GM18508 (cell line): ENCODE measurements at regions not wholly inside any gene's neighbourhood (a gene's known extent, or its start where the extent isn't known, plus 50 kb on each side); places are given as distances from the start of the nearest gene placed in this dataset.

Experiments
- ATAC-seq: cut with Tn5 transposase; IDR thresholded peaks from one replicate; pipeline ENCODE4 v1.9.1; 2021; ENCODE audit warnings: moderate number of reproducible peaks; ENCODE audit not compliant: insufficient read depth, unreplicated experiment

GRCh38 chr14:51307551-51307950, 67.5 kb downstream of the TMX1 start:
- no peak for ATAC-seq

GRCh38 chr14:51308866-51309265, 68.8 kb downstream of the TMX1 start:
- ATAC-seq, result no peak

DNA sequence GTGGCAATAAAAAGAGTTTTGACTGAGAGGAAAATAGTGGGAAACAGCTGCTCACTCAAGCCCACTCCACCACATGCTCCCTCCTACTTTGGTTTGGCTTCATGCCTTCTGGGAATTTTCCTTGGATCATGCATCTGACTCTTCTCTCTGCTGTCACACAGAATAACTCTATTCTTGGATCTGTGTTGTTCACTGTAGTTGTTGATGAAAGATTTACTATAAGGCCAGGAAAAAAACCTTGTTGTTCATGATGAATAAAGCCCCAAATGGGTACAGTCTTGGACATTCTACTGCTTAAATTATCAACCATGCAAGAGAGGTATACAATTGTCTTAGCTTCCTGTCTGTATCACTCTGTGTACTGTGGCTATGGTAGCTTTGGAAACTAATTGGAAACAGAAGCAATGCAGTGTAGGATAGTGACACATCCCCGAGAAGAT, 70.5 kb downstream of the TMX1 start:
- ATAC-seq, result no peak

- ATAC-seq, result no peak
Observed at GRCh38 chr14:51314321-51315015, 74.4 kb downstream of the TMX1 start.

DNA sequence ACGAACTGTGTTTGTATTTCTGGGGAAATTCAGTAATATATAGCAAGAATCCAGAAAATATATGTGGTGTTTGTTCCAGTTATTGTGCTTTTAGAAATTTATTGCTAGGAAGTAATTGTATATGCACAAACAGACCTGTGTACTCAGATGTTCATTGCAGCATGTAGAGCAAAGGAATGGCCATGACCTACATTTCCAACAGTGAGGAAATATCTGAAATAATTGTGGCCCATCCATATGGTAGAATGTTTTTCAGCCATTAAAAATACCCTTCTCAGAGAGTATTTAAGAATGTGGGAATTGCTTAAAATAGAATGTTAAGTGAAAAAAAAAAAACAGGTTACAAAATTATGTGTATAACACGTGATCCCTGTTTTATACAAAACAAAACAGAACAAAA, 77.3 kb downstream of the TMX1 start:
- ATAC-seq, result no peak

DNA sequence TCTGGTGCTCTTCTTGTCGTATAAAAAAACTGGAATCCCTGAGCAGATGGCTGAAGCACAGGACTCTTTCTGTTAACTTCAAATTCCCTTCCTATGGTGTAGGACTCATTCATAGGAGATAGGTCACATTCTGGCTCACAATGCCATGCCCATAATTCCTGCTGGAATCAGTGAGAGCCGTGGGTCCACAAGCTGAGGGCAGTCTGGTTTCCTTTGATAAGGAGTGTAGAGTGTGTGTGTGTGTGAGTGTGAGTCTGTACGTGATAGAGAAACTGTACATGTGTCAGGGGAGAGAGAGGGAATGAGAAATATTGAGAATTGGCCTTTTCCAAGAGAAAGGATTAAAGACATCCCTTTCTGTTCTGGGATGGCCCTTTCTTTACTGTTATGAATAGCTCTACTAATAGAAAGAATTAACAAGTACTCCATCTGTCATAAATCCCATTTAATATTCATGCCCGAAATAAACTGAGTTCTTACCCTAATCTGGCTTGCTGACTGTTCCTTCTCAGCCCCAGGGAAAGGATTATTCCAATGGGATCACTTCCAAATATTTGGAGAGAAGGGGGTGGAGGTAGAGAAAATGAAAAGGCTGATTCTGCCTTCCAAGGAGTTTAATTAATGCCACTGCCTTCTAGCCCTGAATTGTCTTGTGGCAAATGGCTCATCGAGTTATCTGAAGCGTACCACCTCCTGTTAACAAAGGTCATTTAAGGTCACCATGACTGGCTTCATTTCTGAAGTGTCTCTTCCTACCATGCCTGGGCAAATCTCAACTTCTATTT, 79.0 kb downstream of the TMX1 start:
- no peak for ATAC-seq

GRCh38 chr14:51321036-51321435, 81.0 kb downstream of the TMX1 start:
- no peak for ATAC-seq

GRCh38 chr14:51323492-51323891, 83.4 kb downstream of the TMX1 start:
- no peak for ATAC-seq

- ATAC-seq, result no peak
Observed at GRCh38 chr14:51327376-51327775, 87.3 kb downstream of the TMX1 start.

GRCh38 chr14:51328064-51328771, 88.2 kb downstream of the TMX1 start:
- ATAC-seq, result no peak

GRCh38 chr14:51328772-51329353, 88.8 kb downstream of the TMX1 start:
- no peak for ATAC-seq

DNA sequence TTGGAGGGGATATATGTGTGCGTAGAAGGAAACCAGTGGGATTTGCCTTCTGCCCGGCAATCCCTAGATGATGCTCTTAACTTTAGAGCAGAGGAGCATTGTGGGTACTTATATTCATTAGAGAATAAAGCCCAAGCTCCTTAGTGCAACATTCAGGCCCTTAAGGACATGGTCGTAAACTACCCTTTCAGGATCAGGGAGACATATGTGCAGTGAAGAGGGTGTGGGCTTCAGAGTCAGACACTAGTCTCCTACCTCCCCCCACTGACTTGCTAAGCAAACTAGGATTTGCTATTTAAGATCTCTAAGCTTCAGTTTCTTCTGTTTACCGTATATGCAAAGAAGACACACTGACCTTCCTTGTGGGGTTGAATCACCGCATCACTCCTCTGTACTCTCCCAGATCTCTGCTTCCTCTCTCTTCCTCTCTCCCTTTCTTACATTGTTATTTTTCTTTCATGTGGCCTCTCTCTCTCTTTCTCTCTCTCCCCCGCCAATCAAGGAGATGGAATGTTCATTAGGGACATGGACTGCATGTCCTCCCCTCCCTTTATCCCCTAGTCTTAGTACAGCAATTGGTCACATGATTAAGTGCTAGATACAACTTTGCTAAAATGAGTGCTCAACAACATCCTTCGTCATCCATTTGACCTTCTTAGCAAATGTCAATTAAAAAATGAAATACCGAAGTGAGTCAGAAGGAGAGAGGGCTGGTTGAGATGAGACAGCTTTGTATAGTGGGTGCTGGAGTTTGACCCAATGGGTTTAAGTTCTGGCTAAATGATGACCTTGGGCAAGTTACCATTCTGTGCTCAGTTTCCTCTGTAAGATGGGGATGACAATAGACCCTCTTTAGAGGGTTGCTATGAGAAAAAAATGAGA, 91.7 kb downstream of the TMX1 start:
- ATAC-seq, result no peak

DNA sequence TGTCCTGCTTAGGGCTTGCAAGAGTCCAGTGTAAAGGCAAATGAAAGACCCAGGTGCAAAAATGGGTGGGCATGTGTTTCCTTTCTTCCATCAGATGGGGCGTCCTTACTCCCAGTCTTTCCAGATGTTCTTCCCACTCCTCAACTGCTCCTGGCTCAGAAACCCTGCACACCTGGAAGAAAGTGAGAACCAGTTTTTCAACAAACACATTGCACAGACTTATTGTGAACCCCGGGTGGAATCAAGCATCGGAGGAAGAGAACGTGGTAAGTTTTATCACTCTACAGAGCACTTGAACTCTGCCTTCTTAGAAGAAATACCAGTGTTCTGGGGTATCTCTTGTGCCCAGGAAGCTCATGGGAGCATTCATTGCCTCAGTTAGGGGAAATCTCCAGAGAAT, 93.3 kb downstream of the TMX1 start:
- no peak for ATAC-seq

- ATAC-seq, result no peak
Observed at GRCh38 chr14:51333901-51334521, 94.0 kb downstream of the TMX1 start.

- ATAC-seq, result no peak
Observed at GRCh38 chr14:51334566-51334965, 94.5 kb downstream of the TMX1 start.

DNA sequence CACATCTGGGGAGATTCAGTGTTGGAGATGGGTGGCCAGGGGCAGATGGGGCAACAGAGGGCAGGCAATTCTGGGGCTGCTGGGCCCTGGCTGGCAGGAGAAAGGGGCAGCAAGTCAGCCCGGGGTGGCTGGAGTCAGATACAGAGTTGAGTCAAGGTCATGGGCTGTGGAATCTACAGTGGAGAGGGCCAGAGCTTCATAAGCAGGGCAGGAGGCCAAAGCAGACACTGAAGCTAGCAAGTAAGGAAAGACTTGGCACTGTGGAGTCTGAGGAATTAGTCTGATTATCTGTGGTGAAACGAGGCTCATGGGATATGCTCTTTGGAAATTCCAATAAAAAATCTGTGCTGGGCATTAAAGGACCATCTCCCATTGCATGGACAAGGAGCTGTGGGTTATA, 95.5 kb downstream of the TMX1 start:
- no peak for ATAC-seq

DNA sequence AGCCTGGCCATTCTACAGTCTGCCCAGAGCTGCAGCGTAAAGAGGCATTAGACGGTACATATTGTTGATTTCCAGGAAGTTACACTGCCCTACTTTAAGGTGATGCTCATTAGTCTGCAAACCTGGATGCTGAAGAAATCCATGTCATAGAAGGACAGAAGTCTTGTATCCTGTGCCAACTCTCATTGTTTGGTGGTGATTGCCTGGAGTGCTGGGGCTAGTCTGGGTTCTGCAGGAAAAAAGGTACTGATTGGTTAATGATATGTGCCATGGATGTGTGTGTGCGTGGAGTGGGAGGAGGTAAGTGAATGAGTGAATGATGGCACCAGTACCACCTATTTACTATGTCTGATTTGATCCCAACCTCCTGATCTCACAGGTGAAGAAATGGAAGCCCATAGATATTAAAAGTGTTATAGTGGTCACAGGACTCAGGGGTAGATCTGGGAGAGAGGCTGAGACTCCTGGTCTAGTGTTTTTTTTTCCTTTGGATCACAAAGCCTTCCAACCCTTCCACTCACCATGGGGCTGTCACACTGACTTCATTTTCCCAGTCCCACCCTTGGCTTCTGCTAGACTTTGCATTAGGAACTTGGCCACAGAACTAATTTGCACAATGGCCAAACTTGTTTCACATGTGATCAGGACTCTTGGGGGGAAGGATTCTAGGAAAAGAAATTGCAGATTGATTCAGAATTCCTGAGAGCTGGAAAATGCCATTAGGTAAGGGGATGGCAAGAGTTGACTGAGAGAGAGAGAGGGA, 96.1 kb downstream of the TMX1 start:
- ATAC-seq, result no peak

GRCh38 chr14:51336734-51337133, 96.7 kb downstream of the TMX1 start:
- ATAC-seq, result no peak

DNA sequence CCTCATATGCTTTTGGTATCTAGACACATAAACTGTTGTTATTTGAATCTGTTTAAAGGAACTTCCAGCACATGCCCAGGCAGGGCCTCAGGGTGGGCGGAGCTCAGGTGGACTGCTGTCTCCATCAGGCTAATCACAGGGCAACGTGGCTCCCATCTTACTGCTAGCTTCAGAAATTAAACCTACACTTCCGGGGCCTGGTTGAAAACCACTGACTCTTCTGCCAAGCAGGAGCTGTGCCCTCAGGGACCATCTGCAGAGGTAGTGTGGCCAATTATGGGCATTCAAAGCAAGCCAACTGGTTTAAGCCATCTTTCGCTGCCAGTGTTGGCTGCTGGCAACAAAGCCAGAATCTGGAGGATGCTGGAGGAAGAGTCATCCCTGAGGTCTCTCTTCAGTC, 97.5 kb downstream of the TMX1 start:
- no peak for ATAC-seq
